Astrocyte (in vitro differentiated cells and primary cell): ENCODE measurements at regions not wholly inside any gene's neighbourhood (a gene's known extent, or its start where the extent isn't known, plus 50 kb on each side); places are given as distances from the start of the nearest gene placed in this dataset.

Experiments
- EZH2 ChIP-seq: IDR thresholded peaks from 2 replicates; pipeline ENCODE4 v1.6.1; 2012; ENCODE audit warnings: mild to moderate bottlenecking, low read length, inconsistent platforms; ENCODE audit not compliant: insufficient read depth
- TF ChIP-seq, protein P1 (sequence below): IDR thresholded peaks from 2 replicates; pipeline ENCODE4 v1.5.1; 2011; ENCODE audit warnings: low read depth, mild to moderate bottlenecking, inconsistent platforms, low read length, moderate library complexity; ENCODE audit not compliant: insufficient read depth

DNA sequence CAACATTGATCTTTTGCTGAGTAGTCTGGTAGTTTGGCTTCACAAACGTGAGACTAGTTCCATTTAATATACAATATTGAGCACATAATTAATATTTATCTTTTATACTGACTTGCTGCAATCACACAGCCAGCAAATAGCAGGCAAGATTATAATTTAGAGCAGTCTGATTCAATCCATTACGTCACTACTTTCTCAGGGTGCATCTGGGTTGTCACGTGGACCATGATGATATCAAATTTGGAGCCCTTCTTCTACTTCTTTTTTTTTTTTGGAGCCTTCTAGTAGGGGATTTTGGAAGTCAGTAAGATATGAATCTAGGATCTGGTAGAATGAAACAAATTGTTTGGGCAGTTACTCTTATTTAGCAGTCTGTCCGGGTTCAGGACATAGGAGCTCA lies 100.6 kb upstream of the SLC5A9 start:
- TF ChIP-seq, protein P1, sequence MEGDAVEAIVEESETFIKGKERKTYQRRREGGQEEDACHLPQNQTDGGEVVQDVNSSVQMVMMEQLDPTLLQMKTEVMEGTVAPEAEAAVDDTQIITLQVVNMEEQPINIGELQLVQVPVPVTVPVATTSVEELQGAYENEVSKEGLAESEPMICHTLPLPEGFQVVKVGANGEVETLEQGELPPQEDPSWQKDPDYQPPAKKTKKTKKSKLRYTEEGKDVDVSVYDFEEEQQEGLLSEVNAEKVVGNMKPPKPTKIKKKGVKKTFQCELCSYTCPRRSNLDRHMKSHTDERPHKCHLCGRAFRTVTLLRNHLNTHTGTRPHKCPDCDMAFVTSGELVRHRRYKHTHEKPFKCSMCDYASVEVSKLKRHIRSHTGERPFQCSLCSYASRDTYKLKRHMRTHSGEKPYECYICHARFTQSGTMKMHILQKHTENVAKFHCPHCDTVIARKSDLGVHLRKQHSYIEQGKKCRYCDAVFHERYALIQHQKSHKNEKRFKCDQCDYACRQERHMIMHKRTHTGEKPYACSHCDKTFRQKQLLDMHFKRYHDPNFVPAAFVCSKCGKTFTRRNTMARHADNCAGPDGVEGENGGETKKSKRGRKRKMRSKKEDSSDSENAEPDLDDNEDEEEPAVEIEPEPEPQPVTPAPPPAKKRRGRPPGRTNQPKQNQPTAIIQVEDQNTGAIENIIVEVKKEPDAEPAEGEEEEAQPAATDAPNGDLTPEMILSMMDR = no peak
- TF ChIP-seq EZH2 = no peak
